Muscle of back (tissue), 3 donors: ENCODE measurements at regions not wholly inside any gene's neighbourhood (a gene's known extent, or its start where the extent isn't known, plus 50 kb on each side); places are given as distances from the start of the nearest gene placed in this dataset.
"Not testable (repeated sequence)": the region's sequence is repeated elsewhere in the genome, so short reads cannot be mapped to it uniquely, and the experiment has no call there.

Experiments used
- DNase-seq, 3 donors: peaks; one replicate each; pipeline versions ENCODE4 v3.0.0 to v3.0.0-alpha.2; 2013

GRCh38 chr10:7069706-7070105 lies 341.1 kb downstream of the SFMBT2 start:
- DNase-seq: no peak

DNA sequence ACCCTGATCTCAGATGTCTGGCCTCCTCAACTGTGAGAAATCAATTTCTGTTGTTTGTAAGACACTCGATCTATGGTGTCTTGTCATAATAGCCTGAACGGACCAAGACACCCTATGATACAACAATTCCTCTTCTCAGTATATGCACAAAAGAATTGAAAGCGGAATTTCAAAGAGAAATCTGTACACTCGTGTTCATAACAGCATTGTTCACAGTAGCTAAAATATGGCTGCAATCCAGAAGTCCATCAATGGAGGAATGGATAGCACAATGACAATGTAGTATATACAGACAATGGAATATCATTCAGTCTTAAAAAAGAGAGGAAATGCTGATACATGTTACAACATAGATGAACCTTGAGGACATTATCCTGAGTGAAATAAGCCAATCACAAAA lies 354.6 kb downstream of the SFMBT2 start:
- DNase-seq: no peak

GRCh38 chr10:7054915-7055314 lies 355.9 kb downstream of the SFMBT2 start:
- DNase-seq: no peak

GRCh38 chr10:7053195-7053594 lies 357.6 kb downstream of the SFMBT2 start:
- DNase-seq: no peak

DNA sequence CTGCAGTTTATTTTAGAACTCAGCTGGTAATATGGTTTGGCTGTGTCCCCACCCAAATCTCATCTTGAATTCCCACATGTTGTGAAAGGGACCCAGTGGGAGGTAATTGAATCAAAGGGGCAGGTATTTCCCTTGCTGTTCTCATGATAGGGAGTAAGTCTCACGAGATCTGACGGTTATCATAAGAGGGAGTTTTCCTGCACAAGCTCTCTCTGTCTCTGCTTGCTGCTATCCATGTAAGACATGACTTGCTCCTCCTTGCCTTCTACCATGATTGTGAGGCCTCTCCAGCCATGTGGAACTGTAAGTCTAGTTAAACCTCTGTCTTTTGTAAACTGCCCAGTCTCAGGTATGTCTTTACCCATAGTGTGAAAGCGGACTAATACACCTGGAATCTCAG lies 360.8 kb downstream of the SFMBT2 start:
- not testable (repeated sequence) for DNase-seq

GRCh38 chr10:7048061-7048460 lies 362.8 kb downstream of the SFMBT2 start:
- DNase-seq: no peak

DNA sequence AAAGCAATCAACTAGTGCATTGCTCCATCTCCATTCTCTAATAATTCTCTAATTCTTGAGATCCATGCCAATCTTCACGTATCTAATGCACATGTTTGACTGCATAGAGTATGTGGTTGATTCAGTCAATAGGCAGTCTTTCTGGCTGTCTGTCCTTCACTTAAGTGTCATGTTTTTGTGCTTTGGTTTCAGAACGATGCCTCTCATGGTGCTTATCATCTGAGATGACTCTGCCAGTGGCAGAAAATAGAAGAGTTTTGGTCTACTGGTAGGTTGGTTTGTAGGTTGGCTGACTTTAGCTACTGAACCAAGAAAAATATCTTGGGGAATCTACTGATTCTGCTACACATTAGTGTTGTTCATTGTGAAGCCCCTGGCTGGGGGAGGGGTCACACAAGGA lies 364.2 kb downstream of the SFMBT2 start:
- no peak for DNase-seq

DNA sequence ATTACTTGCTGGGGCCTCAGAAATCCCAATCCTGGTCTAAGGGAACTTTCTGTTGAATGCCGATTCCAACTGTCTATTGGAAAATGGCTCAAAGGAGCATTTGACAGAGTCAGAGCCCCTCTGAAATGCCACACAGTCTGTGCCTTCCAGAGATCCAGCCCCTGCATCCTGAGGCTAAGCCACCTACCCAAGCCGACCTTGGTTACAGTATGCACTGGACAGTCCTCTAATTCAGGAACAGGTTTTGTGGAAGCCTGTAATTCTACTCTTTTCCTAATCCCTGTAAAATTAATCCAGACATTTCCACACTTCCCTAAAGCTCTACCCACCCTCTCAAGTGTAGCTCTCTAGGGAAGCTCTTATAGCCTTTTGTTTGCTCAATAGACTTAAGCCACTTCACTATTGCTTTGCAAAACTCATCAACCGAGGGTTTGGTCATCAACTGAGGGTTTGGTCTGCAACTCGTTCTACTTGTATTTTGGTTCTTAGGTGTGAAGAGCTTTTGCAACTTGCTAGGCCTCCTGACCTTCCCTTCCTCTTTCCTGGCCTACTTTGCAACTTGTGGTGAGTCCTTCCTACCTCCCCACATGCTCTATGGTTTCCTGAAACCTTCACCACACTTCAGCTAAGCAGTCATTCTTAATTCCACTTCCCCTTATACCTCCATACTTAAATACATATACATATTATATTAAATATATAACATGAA lies 364.8 kb downstream of the SFMBT2 start:
- DNase-seq: peak in 1 of 3 donors; percentile 10

DNA sequence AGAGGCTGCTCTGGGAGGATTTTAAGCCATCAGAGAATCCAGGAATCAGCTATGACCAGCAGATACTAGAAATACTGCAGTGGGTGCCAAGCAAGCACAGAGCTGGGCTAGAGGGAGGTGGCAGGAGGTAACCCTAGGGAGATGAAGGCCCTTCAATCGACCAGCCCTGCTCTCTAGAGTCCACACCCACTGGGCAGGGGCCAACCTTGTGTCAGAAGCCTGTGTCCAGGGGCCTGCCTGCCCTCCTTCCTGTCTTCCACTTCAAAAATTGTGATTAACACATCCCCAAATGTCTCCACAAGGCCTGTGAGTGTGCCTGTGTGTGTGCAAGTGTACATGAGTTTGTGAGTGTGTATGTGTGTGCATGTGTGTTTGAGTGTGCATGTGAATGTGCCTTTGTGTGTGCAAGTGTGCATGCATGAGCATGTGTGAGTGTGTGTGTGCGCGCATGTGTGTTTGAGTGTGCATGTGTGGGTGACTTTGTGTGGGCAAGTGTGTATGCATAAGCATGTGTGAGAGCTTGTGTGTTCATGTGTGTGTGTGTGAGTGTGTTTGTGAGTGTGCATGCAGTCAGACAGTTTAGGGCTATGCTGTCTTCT lies 367.7 kb downstream of the SFMBT2 start:
- no peak for DNase-seq

- no peak for DNase-seq
Measured at GRCh38 chr10:7042419-7043054, 368.3 kb downstream of the SFMBT2 start.

- DNase-seq: no peak
Measured at GRCh38 chr10:7042000-7042399, 368.8 kb downstream of the SFMBT2 start.

DNA sequence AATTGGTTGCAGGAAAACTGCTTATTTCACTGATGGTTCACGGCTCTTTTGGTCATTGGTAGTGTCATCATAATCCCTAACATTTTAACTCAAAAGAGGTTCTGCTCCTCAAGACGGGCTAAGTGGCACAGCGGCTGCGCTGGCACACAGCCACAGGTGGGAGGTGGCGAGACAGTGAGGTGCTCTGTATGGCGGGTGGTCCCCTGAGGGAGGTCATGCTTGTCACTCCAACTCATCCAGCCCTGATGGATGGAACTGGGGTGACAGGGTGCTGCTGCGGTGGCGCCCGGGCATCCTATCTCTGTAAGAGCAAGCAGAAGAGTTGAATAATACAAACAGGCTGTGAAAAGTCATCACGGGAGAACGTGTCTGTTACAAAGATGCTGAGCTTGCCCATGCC lies 370.2 kb downstream of the SFMBT2 start:
- no peak for DNase-seq

GRCh38 chr10:7039859-7040258 lies 371.0 kb downstream of the SFMBT2 start:
- no peak for DNase-seq

GRCh38 chr10:7038416-7038815 lies 372.4 kb downstream of the SFMBT2 start:
- no peak for DNase-seq

- not testable (repeated sequence) for DNase-seq
Measured at GRCh38 chr10:7037434-7037833, 373.4 kb downstream of the SFMBT2 start.

DNA sequence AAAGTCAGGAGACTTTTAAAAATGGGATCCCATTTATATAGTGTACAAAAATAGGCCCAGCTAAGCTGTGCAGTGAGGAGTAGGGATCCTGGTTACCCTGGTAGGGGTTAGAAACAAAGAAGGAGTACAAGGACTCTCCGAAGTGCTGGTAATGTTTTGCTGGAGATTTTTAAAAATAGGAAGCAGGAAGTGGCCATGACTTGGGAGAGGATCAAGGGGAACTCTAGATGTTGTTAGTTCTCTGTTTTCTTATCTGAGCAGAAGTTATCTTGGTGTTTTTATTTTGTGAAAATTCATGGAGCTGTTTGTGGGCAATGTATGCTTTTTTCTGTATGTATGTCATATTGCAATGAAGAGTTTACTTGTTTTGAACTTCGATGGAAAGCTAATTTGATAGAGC lies 373.9 kb downstream of the SFMBT2 start:
- DNase-seq: no peak

- DNase-seq: no peak
Measured at GRCh38 chr10:7035126-7035761, 375.6 kb downstream of the SFMBT2 start.

DNA sequence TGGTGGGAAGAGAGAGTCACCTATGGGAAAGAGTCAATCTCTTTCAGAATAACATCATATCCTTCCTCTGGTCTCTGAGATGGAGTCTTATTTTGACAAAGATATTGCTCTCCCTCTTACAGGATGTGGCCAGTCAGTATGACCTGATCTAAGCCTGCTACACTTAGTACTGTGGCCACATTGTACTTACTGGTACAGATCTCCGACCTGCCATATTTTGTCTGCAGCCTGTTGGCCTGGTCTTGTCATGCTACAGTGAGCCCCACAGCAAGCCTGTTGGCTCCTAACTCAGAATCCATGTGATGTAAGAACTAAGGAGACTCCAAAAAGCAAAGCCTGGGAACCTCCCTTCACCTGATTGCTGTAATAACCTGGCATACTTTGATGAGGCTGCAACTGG lies 377.8 kb downstream of the SFMBT2 start:
- DNase-seq: no peak

DNA sequence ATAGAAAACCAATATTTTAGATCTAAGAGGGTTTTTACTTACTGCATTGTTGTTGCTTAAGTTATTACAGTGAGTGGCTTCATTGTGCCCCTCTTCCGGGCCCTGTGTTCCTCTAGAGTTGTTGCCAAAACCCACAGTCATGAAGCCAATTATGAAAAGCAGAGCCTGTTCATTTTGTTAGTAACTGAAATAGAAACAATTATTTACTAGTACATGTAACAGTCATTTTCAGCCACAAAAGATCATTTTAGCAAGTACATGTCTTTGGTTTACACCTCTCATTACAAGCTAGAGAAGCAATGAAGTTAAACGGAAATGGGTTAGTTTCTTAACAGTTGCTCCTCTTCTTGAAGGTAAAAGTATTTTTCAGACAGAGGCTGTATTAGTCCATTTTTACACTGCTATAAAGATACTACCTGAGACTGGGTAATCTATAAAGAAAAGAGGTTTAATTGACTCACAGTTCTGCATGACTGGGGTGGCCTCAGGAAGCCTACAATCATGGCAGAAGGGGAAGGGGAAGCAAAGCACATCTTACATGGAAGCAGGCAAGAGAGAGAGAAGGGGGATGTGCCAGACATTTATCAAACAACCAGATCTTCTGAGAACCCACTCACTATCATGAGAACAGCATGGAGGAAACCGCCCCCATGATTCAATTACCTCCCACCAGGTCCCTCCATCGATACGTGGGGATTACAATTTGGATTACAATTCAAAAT lies 380.5 kb downstream of the SFMBT2 start:
- DNase-seq: no peak

DNA sequence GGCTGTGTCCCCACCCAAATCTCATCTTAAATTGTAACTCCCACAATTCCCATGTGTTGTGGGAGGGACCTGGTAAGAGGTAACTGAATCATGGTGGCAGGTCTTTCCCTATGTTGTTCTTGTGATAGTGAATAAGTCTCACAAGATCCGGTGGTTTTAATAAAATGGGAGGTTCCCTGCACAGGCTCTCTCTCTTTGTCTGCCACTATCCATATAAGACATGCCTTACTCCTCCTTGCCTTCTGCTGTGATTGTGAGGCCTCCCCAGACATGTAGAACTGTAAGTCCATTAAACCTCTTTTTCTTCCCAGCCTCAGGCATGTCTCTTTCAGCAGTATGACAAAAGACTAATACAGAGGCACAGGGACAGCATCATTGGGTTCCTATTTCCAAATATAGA lies 381.2 kb downstream of the SFMBT2 start:
- no peak for DNase-seq

DNA sequence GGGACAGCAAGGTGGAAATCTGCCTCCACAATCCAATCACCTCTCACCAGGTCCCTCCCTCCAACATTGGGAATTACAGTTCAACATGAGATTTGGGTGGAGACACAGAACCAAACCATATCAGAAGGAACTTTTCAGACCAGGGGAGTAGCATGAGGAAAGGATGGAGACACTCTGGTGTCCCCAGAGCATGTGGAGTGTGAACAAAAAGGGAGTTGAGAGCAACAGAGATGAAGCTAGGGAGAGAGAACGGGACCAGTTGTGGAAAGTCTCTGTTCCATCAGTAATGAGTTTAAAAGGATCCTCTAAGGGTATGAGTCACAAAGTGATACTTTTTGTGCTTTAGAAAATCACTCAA lies 382.0 kb downstream of the SFMBT2 start:
- no peak for DNase-seq
